Astrocyte (in vitro differentiated cells and primary cell): ENCODE measurements at regions not wholly inside any gene's neighbourhood (a gene's known extent, or its start where the extent isn't known, plus 50 kb on each side); places are given as distances from the start of the nearest gene placed in this dataset.

Experiments used
- EZH2 ChIP-seq: IDR thresholded peaks from 2 replicates; pipeline ENCODE4 v1.6.1; 2012; ENCODE audit warnings: mild to moderate bottlenecking, low read length, inconsistent platforms; ENCODE audit not compliant: insufficient read depth
- TF ChIP-seq, protein P1 (sequence below): IDR thresholded peaks from 2 replicates; pipeline ENCODE4 v1.5.1; 2011; ENCODE audit warnings: low read depth, mild to moderate bottlenecking, inconsistent platforms, low read length, moderate library complexity; ENCODE audit not compliant: insufficient read depth

- TF ChIP-seq, protein P1, sequence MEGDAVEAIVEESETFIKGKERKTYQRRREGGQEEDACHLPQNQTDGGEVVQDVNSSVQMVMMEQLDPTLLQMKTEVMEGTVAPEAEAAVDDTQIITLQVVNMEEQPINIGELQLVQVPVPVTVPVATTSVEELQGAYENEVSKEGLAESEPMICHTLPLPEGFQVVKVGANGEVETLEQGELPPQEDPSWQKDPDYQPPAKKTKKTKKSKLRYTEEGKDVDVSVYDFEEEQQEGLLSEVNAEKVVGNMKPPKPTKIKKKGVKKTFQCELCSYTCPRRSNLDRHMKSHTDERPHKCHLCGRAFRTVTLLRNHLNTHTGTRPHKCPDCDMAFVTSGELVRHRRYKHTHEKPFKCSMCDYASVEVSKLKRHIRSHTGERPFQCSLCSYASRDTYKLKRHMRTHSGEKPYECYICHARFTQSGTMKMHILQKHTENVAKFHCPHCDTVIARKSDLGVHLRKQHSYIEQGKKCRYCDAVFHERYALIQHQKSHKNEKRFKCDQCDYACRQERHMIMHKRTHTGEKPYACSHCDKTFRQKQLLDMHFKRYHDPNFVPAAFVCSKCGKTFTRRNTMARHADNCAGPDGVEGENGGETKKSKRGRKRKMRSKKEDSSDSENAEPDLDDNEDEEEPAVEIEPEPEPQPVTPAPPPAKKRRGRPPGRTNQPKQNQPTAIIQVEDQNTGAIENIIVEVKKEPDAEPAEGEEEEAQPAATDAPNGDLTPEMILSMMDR = no peak
- TF ChIP-seq EZH2 = no peak
Measured at GRCh38 chr4:71664366-71664765, 119.5 kb downstream of the GC start.
